ENCODE measurements at regions not wholly inside any gene's neighbourhood (a gene's known extent, or its start where the extent isn't known, plus 50 kb on each side); places are given as distances from the start of the nearest gene placed in this dataset.

DNA sequence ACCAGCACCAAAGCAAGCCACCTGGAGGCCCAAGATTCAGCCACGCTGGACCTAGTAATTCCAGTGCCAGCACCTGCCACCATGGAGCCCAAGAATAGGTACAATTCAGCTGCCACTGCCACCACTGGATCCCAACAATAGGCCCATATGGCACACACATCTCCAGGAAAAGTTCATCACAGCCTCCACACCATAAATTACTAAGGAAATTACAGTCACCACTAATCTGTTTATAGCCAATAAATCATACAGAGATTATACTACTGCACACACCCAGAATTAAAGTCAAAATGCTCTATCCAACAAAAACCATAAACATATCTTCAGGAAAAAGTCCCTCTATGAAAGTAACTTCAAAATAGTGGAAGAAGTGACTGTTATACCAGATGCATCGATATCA lies 242.8 kb downstream of the SPATA31D1 start:
- TF ChIP-seq CREB1 (IDR thresholded peaks at IDR 0.05; ENCODE audit: low read depth) (no peak), EGR1 (IDR thresholded peaks at IDR 0.05) (no peak), CEBPB (IDR thresholded peaks at IDR 0.05) (no peak), YY1 (IDR thresholded peaks at IDR 0.05; ENCODE audit: low read depth) (no peak), TCF12 (IDR thresholded peaks at IDR 0.05; ENCODE audit: low read depth) (no peak), EP300 (IDR thresholded peaks at IDR 0.05; ENCODE audit: borderline replicate concordance) (no peak), FOXM1 (IDR thresholded peaks at IDR 0.05; ENCODE audit: borderline replicate concordance, low read depth) (no peak), RAD21 (IDR thresholded peaks at IDR 0.05; ENCODE audit: low read depth) (no peak), ZBTB7A (IDR thresholded peaks at IDR 0.05; ENCODE audit: low read depth) (no peak)
- TF ChIP-seq, protein P1, sequence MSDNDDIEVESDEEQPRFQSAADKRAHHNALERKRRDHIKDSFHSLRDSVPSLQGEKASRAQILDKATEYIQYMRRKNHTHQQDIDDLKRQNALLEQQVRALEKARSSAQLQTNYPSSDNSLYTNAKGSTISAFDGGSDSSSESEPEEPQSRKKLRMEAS (IDR thresholded peaks at IDR 0.05): no peak
- TF ChIP-seq, protein P2, sequence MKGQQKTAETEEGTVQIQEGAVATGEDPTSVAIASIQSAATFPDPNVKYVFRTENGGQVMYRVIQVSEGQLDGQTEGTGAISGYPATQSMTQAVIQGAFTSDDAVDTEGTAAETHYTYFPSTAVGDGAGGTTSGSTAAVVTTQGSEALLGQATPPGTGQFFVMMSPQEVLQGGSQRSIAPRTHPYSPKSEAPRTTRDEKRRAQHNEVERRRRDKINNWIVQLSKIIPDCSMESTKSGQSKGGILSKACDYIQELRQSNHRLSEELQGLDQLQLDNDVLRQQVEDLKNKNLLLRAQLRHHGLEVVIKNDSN (IDR thresholded peaks at IDR 0.05): no peak
- TF ChIP-seq, protein P3, sequence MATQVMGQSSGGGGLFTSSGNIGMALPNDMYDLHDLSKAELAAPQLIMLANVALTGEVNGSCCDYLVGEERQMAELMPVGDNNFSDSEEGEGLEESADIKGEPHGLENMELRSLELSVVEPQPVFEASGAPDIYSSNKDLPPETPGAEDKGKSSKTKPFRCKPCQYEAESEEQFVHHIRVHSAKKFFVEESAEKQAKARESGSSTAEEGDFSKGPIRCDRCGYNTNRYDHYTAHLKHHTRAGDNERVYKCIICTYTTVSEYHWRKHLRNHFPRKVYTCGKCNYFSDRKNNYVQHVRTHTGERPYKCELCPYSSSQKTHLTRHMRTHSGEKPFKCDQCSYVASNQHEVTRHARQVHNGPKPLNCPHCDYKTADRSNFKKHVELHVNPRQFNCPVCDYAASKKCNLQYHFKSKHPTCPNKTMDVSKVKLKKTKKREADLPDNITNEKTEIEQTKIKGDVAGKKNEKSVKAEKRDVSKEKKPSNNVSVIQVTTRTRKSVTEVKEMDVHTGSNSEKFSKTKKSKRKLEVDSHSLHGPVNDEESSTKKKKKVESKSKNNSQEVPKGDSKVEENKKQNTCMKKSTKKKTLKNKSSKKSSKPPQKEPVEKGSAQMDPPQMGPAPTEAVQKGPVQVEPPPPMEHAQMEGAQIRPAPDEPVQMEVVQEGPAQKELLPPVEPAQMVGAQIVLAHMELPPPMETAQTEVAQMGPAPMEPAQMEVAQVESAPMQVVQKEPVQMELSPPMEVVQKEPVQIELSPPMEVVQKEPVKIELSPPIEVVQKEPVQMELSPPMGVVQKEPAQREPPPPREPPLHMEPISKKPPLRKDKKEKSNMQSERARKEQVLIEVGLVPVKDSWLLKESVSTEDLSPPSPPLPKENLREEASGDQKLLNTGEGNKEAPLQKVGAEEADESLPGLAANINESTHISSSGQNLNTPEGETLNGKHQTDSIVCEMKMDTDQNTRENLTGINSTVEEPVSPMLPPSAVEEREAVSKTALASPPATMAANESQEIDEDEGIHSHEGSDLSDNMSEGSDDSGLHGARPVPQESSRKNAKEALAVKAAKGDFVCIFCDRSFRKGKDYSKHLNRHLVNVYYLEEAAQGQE (IDR thresholded peaks at IDR 0.05; ENCODE audit: low read depth): no peak

DNA sequence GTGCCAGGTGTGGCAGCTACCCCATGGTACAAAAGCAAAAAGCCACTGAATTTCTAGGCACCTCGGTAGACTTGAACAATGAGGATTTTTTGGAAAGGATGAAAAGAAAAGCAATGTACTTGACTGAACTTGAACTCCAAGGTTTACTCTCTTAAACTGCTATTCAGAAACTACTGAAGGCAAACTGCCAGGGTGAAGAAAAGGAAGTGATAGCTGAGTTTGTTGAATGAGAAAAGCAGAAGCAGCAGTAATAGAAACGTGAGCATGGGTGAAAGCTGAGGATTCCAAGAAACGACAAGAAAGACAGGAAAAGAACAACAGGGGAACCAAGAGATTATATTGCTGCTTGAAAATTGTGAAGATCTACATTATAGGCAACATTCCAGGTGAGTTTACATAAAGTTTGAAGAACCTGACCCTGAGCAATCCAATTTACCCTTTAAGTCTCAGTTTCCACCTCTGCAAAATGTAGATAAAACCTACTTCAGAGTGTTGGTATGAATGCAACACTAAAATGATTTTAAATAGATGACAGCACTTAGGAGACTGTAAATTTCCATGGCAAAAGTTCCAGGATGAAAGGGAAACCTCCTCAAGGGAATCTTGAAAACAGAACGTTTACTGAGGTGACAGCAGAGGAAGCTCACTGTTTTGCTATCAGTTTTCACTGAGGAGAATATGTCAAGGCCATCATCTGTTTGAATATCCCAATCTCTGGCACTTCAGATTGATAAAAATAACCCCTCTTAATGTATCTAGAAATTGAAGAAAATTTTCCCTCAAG lies 245.8 kb downstream of the SPATA31D1 start:
- TF ChIP-seq TAF1 (IDR thresholded peaks at IDR 0.05; ENCODE audit: low read depth) (no peak), NFIC (IDR thresholded peaks at IDR 0.05) (no peak), ZBTB7A (IDR thresholded peaks at IDR 0.05; ENCODE audit: low read depth) (no peak), RAD21 (IDR thresholded peaks at IDR 0.05; ENCODE audit: low read depth) (no peak), TCF12 (IDR thresholded peaks at IDR 0.05; ENCODE audit: low read depth) (no peak), YY1 (IDR thresholded peaks at IDR 0.05; ENCODE audit: low read depth) (no peak), EGR1 (IDR thresholded peaks at IDR 0.05) (no peak), EP300 (IDR thresholded peaks at IDR 0.05; ENCODE audit: borderline replicate concordance) (no peak), TEAD4 (IDR thresholded peaks at IDR 0.05) (no peak), CREB1 (IDR thresholded peaks at IDR 0.05; ENCODE audit: low read depth) (no peak), FOXM1 (IDR thresholded peaks at IDR 0.05; ENCODE audit: borderline replicate concordance, low read depth) (no peak), CEBPB (IDR thresholded peaks at IDR 0.05) (no peak)
- TF ChIP-seq, protein P3 (IDR thresholded peaks at IDR 0.05; ENCODE audit: low read depth): no peak
- TF ChIP-seq, protein P2 (IDR thresholded peaks at IDR 0.05): no peak
- TF ChIP-seq, protein P1 (IDR thresholded peaks at IDR 0.05): no peak

DNA sequence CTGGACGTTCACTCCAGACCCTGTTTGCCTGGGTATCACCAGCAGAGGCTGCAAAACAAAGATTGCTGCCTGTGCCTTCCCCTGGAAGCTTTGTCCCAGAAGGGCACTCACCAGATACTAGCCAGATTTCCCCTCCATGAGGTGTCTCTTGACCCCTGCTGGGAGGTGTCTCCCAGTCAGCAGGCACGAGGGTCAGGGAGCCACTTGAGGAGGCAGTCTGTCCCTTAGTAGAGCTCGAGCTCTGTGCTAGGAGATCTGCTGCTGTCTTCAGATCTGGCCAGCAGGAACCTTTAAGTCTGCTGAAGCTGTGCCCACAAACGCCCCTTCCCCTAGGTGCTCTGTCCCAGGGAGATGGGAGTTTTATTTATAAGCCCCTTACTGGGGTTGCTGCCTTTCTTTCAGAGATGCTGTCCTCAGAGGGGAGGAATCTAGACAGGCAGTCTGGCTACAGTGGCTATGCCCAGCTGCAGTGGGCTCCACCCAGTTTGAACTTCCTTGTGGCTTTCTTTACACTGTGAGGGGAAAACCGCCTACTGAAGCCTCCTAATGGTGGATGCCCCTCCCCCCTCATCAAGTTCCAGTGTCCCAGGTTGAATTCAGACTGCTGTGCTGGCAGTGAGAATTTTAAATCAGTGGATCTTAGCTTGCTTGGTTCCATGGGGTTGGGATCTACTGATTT lies 253.9 kb downstream of the SPATA31D1 start:
- TF ChIP-seq NFIC (IDR thresholded peaks at IDR 0.05): no peak

DNA sequence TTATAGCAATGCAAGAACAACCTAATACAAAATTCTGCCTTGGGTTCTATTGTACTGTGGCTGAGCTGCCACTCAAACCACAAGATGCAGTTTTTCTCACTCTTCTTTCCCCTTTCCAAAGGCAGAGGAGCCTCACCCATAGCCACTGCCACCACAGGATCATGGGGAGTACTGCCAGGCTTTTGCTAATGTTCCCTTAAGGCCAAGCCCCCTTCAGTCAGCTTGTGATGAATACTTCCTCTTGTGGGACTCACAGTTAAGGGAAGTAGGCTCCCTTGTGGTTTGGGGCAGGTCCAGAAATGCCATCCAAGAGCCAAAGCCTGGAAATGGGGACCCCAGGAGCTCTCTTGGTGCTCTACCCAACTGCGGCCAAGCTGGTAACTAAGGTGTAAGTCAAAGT lies 258.7 kb downstream of the SPATA31D1 start:
- TF ChIP-seq CREB1 (IDR thresholded peaks at IDR 0.05; ENCODE audit: low read depth): no peak
- no peak for TF ChIP-seq NFIC (IDR thresholded peaks at IDR 0.05)
- TF ChIP-seq, protein P3 (IDR thresholded peaks at IDR 0.05; ENCODE audit: low read depth): no peak
- no peak for TF ChIP-seq RAD21 (IDR thresholded peaks at IDR 0.05; ENCODE audit: low read depth)
- TF ChIP-seq, protein P1 (IDR thresholded peaks at IDR 0.05): no peak
- no peak for TF ChIP-seq TEAD4 (IDR thresholded peaks at IDR 0.05)
- no peak for TF ChIP-seq CEBPB (IDR thresholded peaks at IDR 0.05)
- no peak for TF ChIP-seq YY1 (IDR thresholded peaks at IDR 0.05; ENCODE audit: low read depth)

Measured in Ishikawa (cell line).